ENCODE measurements at regions not wholly inside any gene's neighbourhood (a gene's known extent, or its start where the extent isn't known, plus 50 kb on each side); places are given as distances from the start of the nearest gene placed in this dataset.
"Not testable (repeated sequence)": the region's sequence is repeated elsewhere in the genome, so short reads cannot be mapped to it uniquely, and the experiment has no call there.

DNA sequence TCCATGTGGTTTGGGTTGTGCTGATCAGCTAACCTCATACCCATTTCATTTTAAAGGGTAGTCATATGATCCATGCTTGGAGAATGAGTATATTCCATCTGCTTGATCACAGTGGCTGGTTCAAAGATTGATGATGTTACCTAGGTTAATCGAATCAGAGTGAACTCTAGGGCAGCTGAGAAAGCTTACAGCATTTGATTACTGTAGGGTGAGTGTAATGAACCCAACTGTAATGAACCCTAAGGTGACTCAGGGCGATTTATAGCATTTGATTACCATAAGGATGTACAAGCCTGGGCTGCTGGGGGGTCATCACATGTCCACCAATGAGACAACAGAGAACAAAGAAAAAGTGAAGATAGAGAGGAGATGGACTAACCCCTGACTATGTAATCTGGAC lies 523.1 kb downstream of the ADRA2A start:
- DNase-seq, result no peak

- DNase-seq, result no peak
Measured at GRCh38 chr10:111600772-111601171, 523.9 kb downstream of the ADRA2A start.

DNA sequence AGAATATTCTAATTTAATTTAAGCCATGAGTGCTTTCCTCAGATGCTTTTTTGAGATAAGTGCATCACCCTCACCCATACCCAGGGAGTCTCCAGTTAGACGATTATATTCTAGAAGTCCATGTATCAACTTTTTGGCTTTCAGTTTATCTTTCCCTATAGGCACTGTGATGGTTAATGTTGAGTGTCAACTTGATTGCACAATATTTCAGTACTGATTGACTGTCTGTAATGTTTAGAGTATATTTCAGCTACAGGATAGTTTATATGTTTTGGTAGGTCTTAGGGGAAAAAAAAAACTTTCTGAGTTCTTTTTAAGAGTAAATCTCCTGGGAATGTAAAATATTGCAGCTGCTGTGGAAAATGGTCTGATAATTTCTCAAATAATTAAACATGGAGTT lies 535.4 kb downstream of the ADRA2A start:
- no peak for DNase-seq

GRCh38 chr10:111634191-111634590 lies 549.4 kb downstream of the GPAM start:
- no peak for DNase-seq

GRCh38 chr10:111646021-111646420 lies 537.5 kb downstream of the GPAM start:
- no peak for DNase-seq

DNA sequence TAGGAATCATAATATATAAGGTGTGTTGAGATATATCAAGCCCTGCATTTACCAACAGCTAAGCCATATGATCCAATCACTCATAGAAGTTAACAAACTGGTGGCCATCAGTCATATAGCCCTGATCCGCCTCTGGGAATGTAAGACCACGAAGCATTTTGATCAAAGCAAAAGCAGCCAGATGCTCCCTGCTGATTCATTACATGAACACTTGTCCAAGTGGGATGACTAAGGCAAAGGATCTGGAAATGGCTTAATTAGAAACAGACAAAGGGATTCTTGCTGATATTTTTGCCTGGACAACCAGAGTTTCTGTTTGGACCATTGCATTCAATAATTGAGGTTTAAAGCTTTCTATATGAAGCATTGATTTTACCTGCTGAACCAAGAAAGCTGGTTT lies 535.5 kb downstream of the GPAM start:
- DNase-seq, result no peak

DNA sequence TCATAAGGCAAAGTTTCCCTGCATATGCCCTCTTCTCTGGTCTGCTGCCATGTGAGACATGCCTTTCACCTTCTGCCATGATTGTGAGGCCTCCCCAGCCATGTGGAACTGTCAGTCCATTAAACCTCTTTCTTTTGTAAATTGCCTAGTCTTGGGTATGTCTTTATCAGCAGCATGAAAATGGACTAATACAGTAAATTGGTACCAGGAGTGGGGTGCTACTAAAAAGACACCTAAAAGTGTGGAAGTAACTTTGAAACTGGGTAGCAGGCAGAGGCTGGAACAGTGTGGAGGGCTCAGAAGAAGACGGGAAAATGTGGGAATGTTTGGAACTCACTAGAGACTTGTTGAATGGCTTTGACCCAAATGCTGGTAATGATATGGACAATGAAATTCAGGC lies 534.5 kb downstream of the GPAM start:
- DNase-seq, result not testable (repeated sequence)

- DNase-seq, result no peak
Measured at GRCh38 chr10:111650088-111650487, 533.5 kb downstream of the GPAM start.

DNA sequence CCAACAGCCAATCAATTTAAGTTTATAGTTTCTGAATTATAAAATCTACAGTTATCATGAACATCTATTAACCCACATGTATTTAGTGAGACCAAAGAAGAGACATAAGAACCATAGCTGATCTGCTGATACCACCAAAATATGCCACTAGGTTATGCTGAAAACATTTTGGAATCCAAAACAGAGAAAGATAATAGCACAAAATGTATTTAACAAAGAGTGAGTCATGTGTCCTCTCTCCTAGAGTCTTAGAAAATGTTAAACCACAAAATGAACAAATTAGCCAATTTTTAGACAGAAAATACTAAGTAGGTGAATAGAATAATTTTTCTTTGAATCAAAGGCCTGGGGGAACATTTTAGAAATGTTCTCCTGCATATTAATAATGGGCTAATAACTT lies 527.5 kb downstream of the GPAM start:
- DNase-seq, result no peak

- no peak for DNase-seq
Measured at GRCh38 chr10:111677759-111678158, 505.8 kb downstream of the GPAM start.

DNA sequence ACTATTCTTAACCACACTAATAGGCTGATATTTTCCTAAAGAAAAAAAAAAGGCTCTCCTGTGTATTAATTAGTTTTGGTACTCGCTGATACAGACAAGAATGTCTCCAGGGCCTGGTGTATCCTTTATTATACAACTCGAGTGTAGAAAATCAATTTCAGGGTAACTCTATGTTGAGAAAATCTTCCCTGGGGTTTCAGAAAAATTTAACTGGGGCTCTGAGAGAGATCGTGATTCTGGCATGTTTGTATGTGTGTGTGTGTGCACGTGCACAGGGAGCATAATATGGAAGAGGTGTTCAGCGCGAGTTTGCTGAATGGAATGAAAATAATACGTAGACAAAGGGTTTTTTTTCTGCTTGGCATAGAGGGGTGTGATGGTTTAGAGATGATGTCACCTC lies 496.8 kb downstream of the GPAM start:
- DNase-seq, result no peak

- DNase-seq, result no peak
Measured at GRCh38 chr10:111698711-111699110, 484.9 kb downstream of the GPAM start.

- DNase-seq, result no peak
Measured at GRCh38 chr10:111703986-111704385, 479.6 kb downstream of the GPAM start.

DNA sequence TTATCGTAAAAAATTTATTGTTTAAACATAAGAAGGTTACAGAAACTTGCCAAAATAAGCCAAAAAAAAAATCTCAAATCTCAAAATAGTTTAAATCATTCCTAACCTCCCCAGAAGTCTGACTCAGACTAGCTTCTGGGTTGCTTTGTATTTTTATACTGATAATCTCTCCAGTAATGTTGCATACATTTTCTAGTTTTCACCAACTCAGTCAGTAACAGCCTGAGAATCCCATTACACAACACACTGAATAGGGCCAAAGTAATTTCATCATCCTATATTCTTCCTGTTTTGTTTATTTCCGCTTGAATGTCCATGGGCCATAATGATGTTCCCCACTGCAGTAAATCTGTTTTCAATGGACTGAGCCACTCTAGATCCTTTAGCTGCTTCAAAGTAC lies 478.5 kb downstream of the GPAM start:
- DNase-seq, result no peak

- no peak for DNase-seq
Measured at GRCh38 chr10:111706331-111706730, 477.2 kb downstream of the GPAM start.

DNA sequence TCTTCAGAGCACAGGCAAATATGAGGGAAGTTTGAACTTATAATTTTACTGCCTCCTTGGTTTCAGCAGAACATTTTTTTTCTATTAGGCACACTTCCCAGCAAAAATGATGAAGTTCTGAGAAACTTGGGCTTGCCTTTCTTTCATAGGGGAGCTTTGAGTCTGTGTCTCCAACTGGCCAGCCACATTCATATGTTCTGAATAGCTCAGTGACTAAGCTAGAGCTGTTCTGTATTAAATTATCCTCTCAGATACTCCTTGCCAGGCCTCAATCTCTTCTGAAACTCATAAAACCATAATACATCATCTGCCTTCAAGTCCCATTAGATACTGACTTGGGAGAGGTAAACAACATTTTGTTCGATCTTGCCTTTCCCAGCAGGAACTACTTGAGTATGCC lies 476.5 kb downstream of the GPAM start:
- no peak for DNase-seq

GRCh38 chr10:111709603-111710002 lies 474.0 kb downstream of the GPAM start:
- no peak for DNase-seq

GRCh38 chr10:111716032-111716431 lies 467.5 kb downstream of the GPAM start:
- DNase-seq, result no peak

- DNase-seq, result no peak
Measured at GRCh38 chr10:111724121-111724520, 459.4 kb downstream of the GPAM start.

- DNase-seq, result no peak
Measured at GRCh38 chr10:111725050-111725449, 458.5 kb downstream of the GPAM start.

DNA sequence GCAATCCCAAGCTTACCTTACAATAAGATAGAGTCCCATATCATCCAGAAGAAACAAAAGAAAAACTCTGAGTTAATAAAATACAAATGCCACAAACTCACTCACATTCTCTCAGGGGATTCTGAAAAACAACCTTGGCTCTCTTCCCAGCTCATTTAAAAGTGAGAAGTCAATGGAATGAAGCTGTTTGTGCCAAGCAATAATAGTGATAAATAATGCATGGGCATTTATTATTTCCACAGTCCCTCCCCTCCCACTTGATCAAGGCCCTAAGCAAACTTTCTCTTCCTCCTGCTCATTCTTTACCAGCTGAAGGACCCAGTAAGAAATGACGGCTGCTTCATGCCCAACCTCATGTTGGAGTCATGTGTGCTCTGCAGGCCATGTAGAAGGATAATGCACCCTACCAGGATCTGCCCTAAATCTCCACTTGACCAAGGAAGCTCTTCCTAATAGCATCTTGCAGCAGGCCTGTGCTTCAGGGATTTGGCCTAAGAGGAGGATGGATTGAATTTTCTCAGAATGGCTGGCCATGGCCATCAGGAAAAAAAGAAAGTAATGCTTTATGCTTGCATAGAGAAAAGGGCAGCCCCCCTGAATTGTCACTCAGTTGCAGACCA lies 451.3 kb downstream of the GPAM start:
- DNase-seq, result no peak

DNA sequence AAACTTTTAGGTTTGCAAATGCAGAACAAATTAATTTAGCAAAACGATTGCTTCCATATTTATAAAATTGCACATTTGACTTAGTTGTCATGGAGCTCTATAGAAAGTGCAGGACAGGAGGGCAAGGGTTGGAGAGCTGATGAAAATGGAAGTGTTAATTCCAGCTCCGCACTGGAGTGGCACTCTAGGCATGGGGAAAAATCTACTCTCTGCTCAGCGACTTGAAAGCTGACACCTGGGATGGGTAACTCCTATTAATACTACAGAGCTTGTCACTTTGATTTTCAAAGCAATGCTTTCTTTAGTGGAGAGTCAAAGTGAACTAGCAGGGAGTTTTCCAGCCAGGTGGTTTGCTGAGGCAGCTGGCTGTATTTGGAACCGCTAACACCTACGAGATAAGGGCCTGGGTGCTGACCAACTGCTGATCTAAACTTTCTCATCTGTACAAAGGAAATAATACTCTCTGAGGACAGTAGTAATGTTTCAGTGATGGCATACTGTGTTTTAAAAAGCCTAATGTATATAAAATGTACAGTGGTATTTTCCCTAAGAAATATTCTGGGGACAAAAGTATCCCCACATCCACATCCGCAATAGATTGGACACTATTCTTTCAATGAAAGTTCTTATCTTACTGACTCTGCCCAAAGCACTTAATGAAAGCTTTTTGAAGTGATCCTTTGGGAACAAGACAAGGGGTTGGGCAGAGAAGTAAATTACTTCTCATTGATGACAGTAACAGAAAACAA lies 444.3 kb downstream of the GPAM start:
- DNase-seq, result no peak

GRCh38 chr10:111739874-111740139 lies 443.8 kb downstream of the GPAM start:
- no peak for DNase-seq

GRCh38 chr10:111745982-111746381 lies 437.6 kb downstream of the GPAM start:
- DNase-seq, result no peak

DNA sequence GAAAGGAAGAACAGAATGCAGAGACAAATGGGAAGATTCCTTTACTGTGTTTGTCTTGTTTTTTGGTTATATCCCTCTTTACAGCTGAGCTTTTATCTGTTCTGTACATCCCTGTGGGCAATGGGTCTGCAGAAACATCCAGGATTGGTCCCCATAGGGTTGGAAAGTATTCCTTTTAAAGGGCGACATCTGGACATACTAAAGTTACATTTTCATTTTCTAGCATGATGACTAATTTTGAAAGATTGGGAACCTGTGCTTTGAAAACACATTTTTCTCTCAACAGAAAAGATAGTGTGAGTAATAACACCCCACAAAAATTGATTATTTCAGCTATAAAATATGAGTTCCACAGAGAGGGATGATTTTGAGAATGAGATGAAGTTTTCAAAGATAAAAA lies 435.8 kb downstream of the GPAM start:
- DNase-seq, result no peak
